H9 (cell line): ENCODE measurements at regions not wholly inside any gene's neighbourhood (a gene's known extent, or its start where the extent isn't known, plus 50 kb on each side); places are given as distances from the start of the nearest gene placed in this dataset.

Experiments
- DNase-seq: peaks from one replicate; pipeline ENCODE4 v3.0.0-alpha.2; 2017
- H2AFZ ChIP-seq: one replicate; pipeline ENCODE4 v1.6.1; 2013; ENCODE audit warnings: mild to moderate bottlenecking, low read length, control low read depth, moderate library complexity
- H2AK5ac ChIP-seq: 2 replicates; pipeline ENCODE4 v1.6.1; 2013; ENCODE audit warnings: low read length, control low read depth, mixed read lengths; ENCODE audit not compliant: insufficient read length
- H2BK120ac ChIP-seq: one replicate; pipeline ENCODE4 v1.6.1; 2013; ENCODE audit warnings: low read depth, mild to moderate bottlenecking, low read length, control low read depth, inconsistent platforms; ENCODE audit not compliant: poor library complexity, severe bottlenecking
- H2BK12ac ChIP-seq: 2 replicates; pipeline ENCODE4 v1.6.1; 2013; ENCODE audit warnings: low read length, control low read depth, mixed read lengths, low read depth; ENCODE audit not compliant: insufficient read length
- H2BK15ac ChIP-seq: 2 replicates; pipeline ENCODE4 v1.6.1; 2013; ENCODE audit warnings: low read depth, low read length, control low read depth
- H2BK20ac ChIP-seq: one replicate; pipeline ENCODE4 v1.6.1; 2013; ENCODE audit warnings: low read depth, mild to moderate bottlenecking, low read length, control low read depth, inconsistent platforms; ENCODE audit not compliant: poor library complexity, severe bottlenecking
- H2BK5ac ChIP-seq: 2 replicates; pipeline ENCODE4 v1.6.1; 2013; ENCODE audit warnings: low read length, control low read depth, mixed read lengths; ENCODE audit not compliant: insufficient read length
- H3K14ac ChIP-seq: 2 replicates; pipeline ENCODE4 v1.6.1; 2013; ENCODE audit warnings: low read length, control low read depth; ENCODE audit not compliant: insufficient read depth
- H3K18ac ChIP-seq: 2 replicates; pipeline ENCODE4 v1.6.1; 2013; ENCODE audit warnings: low read depth, mild to moderate bottlenecking, mixed read lengths, low read length, control low read depth; ENCODE audit not compliant: insufficient read length
- H3K23ac ChIP-seq: 2 replicates; pipeline ENCODE4 v1.6.1; 2013; ENCODE audit warnings: low read length, control low read depth, mixed read lengths, low read depth; ENCODE audit not compliant: insufficient read length
- H3K23me2 ChIP-seq: 2 replicates; pipeline ENCODE4 v1.6.1; 2013; ENCODE audit warnings: low read depth, mild to moderate bottlenecking, mixed read lengths, low read length, control low read depth; ENCODE audit not compliant: insufficient read length, poor library complexity, severe bottlenecking
- H3K27ac ChIP-seq: 2 replicates; pipeline ENCODE4 v1.5.1; 2013; ENCODE audit warnings: low read length, control low read depth, mixed read lengths, low read depth; ENCODE audit not compliant: insufficient read length
- H3K27me3 ChIP-seq: 2 replicates; pipeline ENCODE4 v1.6.1; 2013; ENCODE audit warnings: low read length, control low read depth, inconsistent platforms; ENCODE audit not compliant: insufficient read depth
- H3K4ac ChIP-seq: 2 replicates; pipeline ENCODE4 v1.6.1; 2013; ENCODE audit warnings: low read depth, mild to moderate bottlenecking, control low read depth, inconsistent platforms, low read length, moderate library complexity
- H3K4me1 ChIP-seq: 2 replicates; pipeline ENCODE4 v1.6.1; 2013; ENCODE audit warnings: low read length, control low read depth, inconsistent platforms; ENCODE audit not compliant: insufficient read depth
- H3K4me2 ChIP-seq: 2 replicates; pipeline ENCODE4 v1.6.1; 2013; ENCODE audit warnings: low read length, control low read depth, mixed read lengths; ENCODE audit not compliant: insufficient read length, insufficient read depth
- H3K56ac ChIP-seq: 2 replicates; pipeline ENCODE4 v1.6.1; 2013; ENCODE audit warnings: low read depth, mild to moderate bottlenecking, mixed read lengths, low read length, control low read depth; ENCODE audit not compliant: insufficient read length
- H3K79me1 ChIP-seq: 2 replicates; pipeline ENCODE4 v1.6.1; 2013; ENCODE audit warnings: low read depth, mild to moderate bottlenecking, moderate library complexity, low read length, control low read depth, inconsistent platforms; ENCODE audit not compliant: insufficient read depth, poor library complexity, severe bottlenecking
- H3K79me2 ChIP-seq: 2 replicates; pipeline ENCODE4 v1.6.1; 2013; ENCODE audit warnings: low read length, control low read depth, inconsistent platforms; ENCODE audit not compliant: insufficient read depth
- H3K9ac ChIP-seq: 2 replicates; pipeline ENCODE4 v1.6.1; 2013; ENCODE audit warnings: low read length, control low read depth, mixed read lengths; ENCODE audit not compliant: insufficient read length; ENCODE audit errors: extremely low read depth
- H3K9me3 ChIP-seq: one replicate; pipeline ENCODE4 v1.6.1; 2013; ENCODE audit warnings: low read depth, low read length, inconsistent platforms; ENCODE audit not compliant: control insufficient read depth
- H3T11ph ChIP-seq: one replicate; pipeline ENCODE4 v1.6.1; 2013; ENCODE audit warnings: mild to moderate bottlenecking, low read length, control low read depth, inconsistent platforms
- H4K20me1 ChIP-seq: one replicate; pipeline ENCODE4 v1.6.1; 2013; ENCODE audit not compliant: control insufficient read depth, insufficient read length, insufficient read depth
- H4K5ac ChIP-seq: 2 replicates; pipeline ENCODE4 v1.6.1; 2013; ENCODE audit warnings: low read depth, mild to moderate bottlenecking, mixed read lengths, low read length, control low read depth; ENCODE audit not compliant: insufficient read length
- H4K8ac ChIP-seq: replicated peaks from 2 replicates; pipeline ENCODE4 v1.6.1; 2013; ENCODE audit warnings: low read length, control low read depth, mixed read lengths, low read depth; ENCODE audit not compliant: insufficient read length
- H4K91ac ChIP-seq: 2 replicates; pipeline ENCODE4 v1.6.1; 2013; ENCODE audit warnings: low read depth, mild to moderate bottlenecking, moderate library complexity, mixed read lengths, low read length, control low read depth; ENCODE audit not compliant: insufficient read length
- H3K27ac Mint-ChIP-seq, 3 experiments: 2 replicates in 2 of 3; 3 replicates in 1 of 3; pipeline ENCODE4 v1.8.0; 2020 to 2021; ENCODE audit warnings: mixed read lengths in 3 of 3, mild to moderate bottlenecking in 1 of 3, moderate library complexity in 1 of 3
- H3K27me3 Mint-ChIP-seq: 2 replicates; pipeline ENCODE4 v1.8.0; 2021; ENCODE audit warnings: low read depth, mild to moderate bottlenecking, moderate library complexity, mixed read lengths
- H3K36me3 Mint-ChIP-seq, 3 experiments: 2 replicates in 2 of 3; 3 replicates in 1 of 3; pipeline ENCODE4 v1.8.0; 2020 to 2021; ENCODE audit warnings: low read depth in 3 of 3, mixed read lengths in 3 of 3; ENCODE audit not compliant: insufficient read depth in 1 of 3
- H3K4me1 Mint-ChIP-seq, 2 experiments: 2 replicates each; pipeline ENCODE4 v1.8.0; 2020; ENCODE audit warnings: mixed read lengths in 2 of 2
- H3K4me3 Mint-ChIP-seq, 2 experiments: 2 replicates in 1 of 2; 3 replicates in 1 of 2; pipeline ENCODE4 v1.8.0; 2020 to 2021; ENCODE audit warnings: mild to moderate bottlenecking in 2 of 2, mixed read lengths in 2 of 2, moderate library complexity in 1 of 2
- H3K9me3 Mint-ChIP-seq, 2 experiments: 2 replicates in 1 of 2; 3 replicates in 1 of 2; pipeline ENCODE4 v1.8.0; 2020; ENCODE audit warnings: mild to moderate bottlenecking in 2 of 2, mixed read lengths in 2 of 2, moderate library complexity in 1 of 2
- WGBS: extraction: QIAGEN DNeasy Blood & Tissue Kit; methylation state at CpG from one replicate; pipeline ENCODE4 v1.1.7; 2013; ENCODE audit warnings: missing lambda C conversion rate, low lambda C conversion rate, mixed read lengths; ENCODE audit not compliant: insufficient read length; ENCODE audit errors: extremely low coverage; 5-methylcytosine and 5-hydroxymethylcytosine counted together
- TF ChIP-seq, protein P1 (sequence below): fragments of 200-600 bp; sonication (generic); conservative IDR thresholded peaks from 3 replicates; pipeline ENCODE4 v1.8.0; 2021; ENCODE audit warnings: antibody characterized with exemption, mild to moderate bottlenecking

DNA sequence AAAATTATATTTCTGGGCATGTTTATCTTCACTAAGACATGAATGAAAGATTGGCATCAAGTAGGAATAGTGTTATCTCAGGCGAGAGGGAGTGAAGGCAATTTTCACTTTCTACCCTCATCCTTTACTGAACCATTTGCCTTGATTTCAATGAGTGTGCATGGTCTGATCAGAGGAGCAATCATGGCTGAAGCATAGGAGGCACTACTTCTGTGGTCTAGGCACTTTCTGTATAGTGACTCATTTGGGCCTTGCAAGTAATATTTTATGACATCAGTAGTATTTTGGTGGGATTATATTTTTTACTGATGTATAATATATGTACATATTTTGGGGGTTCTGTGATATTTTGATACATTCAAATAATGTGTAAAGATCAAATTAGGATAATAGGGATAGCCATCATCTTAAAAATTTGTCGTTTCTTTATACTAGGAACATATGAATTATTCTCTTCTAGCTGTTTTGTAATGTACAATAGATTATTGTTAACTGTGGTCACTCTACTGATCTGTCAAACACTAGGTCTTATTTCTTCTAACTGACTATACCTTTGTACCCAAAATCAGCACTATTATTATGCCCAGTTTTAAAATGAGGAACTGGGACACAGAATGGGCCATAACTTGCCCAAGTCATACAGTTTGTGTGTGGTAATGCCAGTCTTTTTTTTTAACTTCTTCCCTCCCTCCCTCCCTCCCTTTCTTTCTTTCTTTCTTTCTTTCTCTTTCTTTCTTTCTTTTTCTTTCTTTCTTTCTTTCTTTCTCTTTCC lies 101.9 kb downstream of the RAB11FIP2 start:
- Histone ChIP-seq H2BK20ac (no peak overlapping the region), H3K27me3 (no peaks in the 10 kb centered on the region), H2AFZ (no peak overlapping the region), H4K91ac (no peak overlapping the region), H2BK5ac (no peak overlapping the region), H2BK120ac (no peak overlapping the region), H3K27ac (no peak overlapping the region), H3K79me2 (no peaks in the 10 kb centered on the region), H4K8ac (no peak overlapping the region), H3K9me3 (no peaks in the 10 kb centered on the region), H3K56ac (no peak overlapping the region), H3K9ac (no peak overlapping the region), H3K14ac (no peak overlapping the region), H2AK5ac (no peak overlapping the region), H3K4me1 (no peaks in the 10 kb centered on the region), H3K4ac (no peak overlapping the region), H4K5ac (no peak overlapping the region), H2BK12ac (no peak overlapping the region), H3K23ac (no peak overlapping the region), H3K79me1 (no peaks in the 10 kb centered on the region), H3K23me2 (no peaks in the 10 kb centered on the region), H2BK15ac (no peak overlapping the region), H4K20me1 (no peaks in the 10 kb centered on the region), H3K4me2 (no peak overlapping the region), H3K18ac (no peak overlapping the region), H3T11ph (no peak overlapping the region)
- DNase-seq, result no peak
- WGBS, result no CpG with 5 or more reads among the region's 2 CpGs
- Mint-ChIP-seq H3K27me3 (peaks cover 6% of the 10 kb centered on the region), H3K36me3 (no peaks in the 10 kb centered on the region; a peak in 1 of 7 replicates), H3K4me1 (peaks cover 5 to 7% of the 10 kb centered on the region in 2 experiments; a peak in 2 of 4 replicates), H3K27ac (no peak overlapping the region), H3K4me3 (no peak overlapping the region), H3K9me3 (no peaks in the 10 kb centered on the region)
- TF ChIP-seq, protein P1, sequence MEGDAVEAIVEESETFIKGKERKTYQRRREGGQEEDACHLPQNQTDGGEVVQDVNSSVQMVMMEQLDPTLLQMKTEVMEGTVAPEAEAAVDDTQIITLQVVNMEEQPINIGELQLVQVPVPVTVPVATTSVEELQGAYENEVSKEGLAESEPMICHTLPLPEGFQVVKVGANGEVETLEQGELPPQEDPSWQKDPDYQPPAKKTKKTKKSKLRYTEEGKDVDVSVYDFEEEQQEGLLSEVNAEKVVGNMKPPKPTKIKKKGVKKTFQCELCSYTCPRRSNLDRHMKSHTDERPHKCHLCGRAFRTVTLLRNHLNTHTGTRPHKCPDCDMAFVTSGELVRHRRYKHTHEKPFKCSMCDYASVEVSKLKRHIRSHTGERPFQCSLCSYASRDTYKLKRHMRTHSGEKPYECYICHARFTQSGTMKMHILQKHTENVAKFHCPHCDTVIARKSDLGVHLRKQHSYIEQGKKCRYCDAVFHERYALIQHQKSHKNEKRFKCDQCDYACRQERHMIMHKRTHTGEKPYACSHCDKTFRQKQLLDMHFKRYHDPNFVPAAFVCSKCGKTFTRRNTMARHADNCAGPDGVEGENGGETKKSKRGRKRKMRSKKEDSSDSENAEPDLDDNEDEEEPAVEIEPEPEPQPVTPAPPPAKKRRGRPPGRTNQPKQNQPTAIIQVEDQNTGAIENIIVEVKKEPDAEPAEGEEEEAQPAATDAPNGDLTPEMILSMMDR, result no peak
